ENCODE measurements at regions not wholly inside any gene's neighbourhood (a gene's known extent, or its start where the extent isn't known, plus 50 kb on each side); places are given as distances from the start of the nearest gene placed in this dataset.

DNA sequence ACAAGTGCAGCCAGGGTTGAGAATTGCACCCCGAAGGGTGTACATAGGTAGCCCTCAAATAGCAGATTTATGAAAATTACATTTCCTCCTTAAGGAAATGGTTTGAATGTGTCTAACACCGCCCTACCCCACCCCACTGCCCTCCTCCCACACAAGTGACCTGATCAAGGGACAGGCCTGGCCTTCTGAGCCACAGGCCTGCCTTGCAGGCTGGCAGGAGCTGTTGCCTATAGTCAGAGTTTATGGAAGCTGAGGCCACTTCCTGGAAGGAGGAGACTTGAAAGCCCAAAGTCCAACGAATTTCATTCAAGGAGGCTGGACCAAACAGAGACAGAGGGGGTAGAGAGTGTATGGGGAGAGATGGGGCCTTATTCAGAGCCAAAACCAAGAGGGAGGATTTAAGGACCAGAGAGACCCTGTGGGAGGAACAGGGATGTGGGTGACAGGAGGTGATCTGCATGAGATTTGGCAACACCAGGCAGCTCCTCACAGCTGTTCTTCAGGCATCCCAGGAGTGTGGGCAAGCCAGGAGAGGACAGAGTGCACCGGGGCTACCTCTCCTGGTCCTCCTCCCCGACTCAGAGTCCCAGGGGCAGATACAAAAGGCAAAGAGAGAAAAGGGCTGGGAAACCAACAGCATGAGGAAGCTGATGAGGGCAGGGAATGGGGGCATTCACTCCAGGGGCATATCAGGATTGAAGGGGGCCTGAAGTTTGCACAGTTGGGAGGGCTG, 100.4 kb upstream of the HES1 start:
- H3K23me2 ChIP-seq (ENCODE audit: insufficient read length, low read depth, low read length, poor library complexity, severe bottlenecking), result no peaks in the 10 kb centered on the region
- WGBS (ENCODE audit: extremely low coverage, insufficient read length, low lambda C conversion rate), result no CpG with 5 or more reads among the region's 5 CpGs
- no peak overlapping the region for H2BK120ac ChIP-seq (ENCODE audit: low read depth, low read length, poor library complexity, severe bottlenecking)
- no peak overlapping the region for H4K8ac ChIP-seq (replicated peaks; ENCODE audit: insufficient read length, low read depth, low read length)
- no peak overlapping the region for H3K4me3 Mint-ChIP-seq
- H2BK15ac ChIP-seq (ENCODE audit: low read depth, low read length), result no peak overlapping the region
- H3K36me3 Mint-ChIP-seq (ENCODE audit: insufficient read depth in 1 of 3, low read depth in 3 of 3), result no peaks in the 10 kb centered on the region
- peaks cover 29 to 43% of the 10 kb centered on the region in 2 experiments for H3K4me1 Mint-ChIP-seq
- H3T11ph ChIP-seq (ENCODE audit: low read length), result no peak overlapping the region
- no peaks in the 10 kb centered on the region for H3K9me3 ChIP-seq (ENCODE audit: control insufficient read depth, low read depth, low read length)
- no peak overlapping the region for H2BK20ac ChIP-seq (ENCODE audit: low read depth, low read length, poor library complexity, severe bottlenecking)
- H3K79me1 ChIP-seq (ENCODE audit: insufficient read depth, low read depth, low read length, poor library complexity, severe bottlenecking), result no peaks in the 10 kb centered on the region
- no peak overlapping the region for H3K9ac ChIP-seq (ENCODE audit: extremely low read depth, insufficient read length, low read length)
- H3K4ac ChIP-seq (ENCODE audit: low read depth, low read length), result no peak overlapping the region
- H3K18ac ChIP-seq (ENCODE audit: insufficient read length, low read depth, low read length), result no peak overlapping the region
- no peak overlapping the region for H3K14ac ChIP-seq (ENCODE audit: insufficient read depth, low read length)
- no peak overlapping the region for H3K56ac ChIP-seq (ENCODE audit: insufficient read length, low read depth, low read length)
- no peak overlapping the region for H2AK5ac ChIP-seq (ENCODE audit: insufficient read length, low read length)
- H3K4me1 ChIP-seq (ENCODE audit: insufficient read depth, low read length), result peaks cover 3% of the 10 kb centered on the region; the same call in 1 of the 2 replicates
- no peaks in the 10 kb centered on the region for H3K79me2 ChIP-seq (ENCODE audit: insufficient read depth, low read length)
- H2AFZ ChIP-seq (ENCODE audit: low read length), result no peak overlapping the region
- H3K27ac ChIP-seq (ENCODE audit: insufficient read length, low read depth, low read length), result no peak overlapping the region
- TF ChIP-seq CTCF (conservative IDR thresholded peaks at IDR 0.05), result no peak
- no peak overlapping the region for H2BK5ac ChIP-seq (ENCODE audit: insufficient read length, low read length)
- H3K27ac Mint-ChIP-seq, result peak overlapping the region in 1 of 3 experiments; percentile 86; a peak in 1 of 7 replicates
- H3K9me3 Mint-ChIP-seq, result no peaks in the 10 kb centered on the region
- DNase-seq, result no peak
- H3K27me3 ChIP-seq (ENCODE audit: insufficient read depth, low read length), result no peaks in the 10 kb centered on the region
- H4K5ac ChIP-seq (ENCODE audit: insufficient read length, low read depth, low read length), result no peak overlapping the region
- H4K91ac ChIP-seq (ENCODE audit: insufficient read length, low read depth, low read length), result no peak overlapping the region
- no peak overlapping the region for H2BK12ac ChIP-seq (ENCODE audit: insufficient read length, low read depth, low read length)
- H3K23ac ChIP-seq (ENCODE audit: insufficient read length, low read depth, low read length), result no peak overlapping the region
- no peaks in the 10 kb centered on the region for H4K20me1 ChIP-seq (ENCODE audit: control insufficient read depth, insufficient read depth, insufficient read length)
- H3K27me3 Mint-ChIP-seq (ENCODE audit: low read depth), result peaks cover 34% of the 10 kb centered on the region
- H3K4me2 ChIP-seq (ENCODE audit: insufficient read depth, insufficient read length, low read length), result no peak overlapping the region

Data from H9 (cell line).